Glomerular visceral epithelial cell (primary cell): ENCODE measurements at regions not wholly inside any gene's neighbourhood (a gene's known extent, or its start where the extent isn't known, plus 50 kb on each side); places are given as distances from the start of the nearest gene placed in this dataset.
"Not testable (repeated sequence)": the region's sequence is repeated elsewhere in the genome, so short reads cannot be mapped to it uniquely, and the experiment has no call there.

ENCODE experiments used
- DNase-seq: peaks from one replicate; pipeline ENCODE4 v3.0.0-alpha.2; 2016; ENCODE audit errors: extremely low spot score

- DNase-seq, result no peak
Observed at GRCh38 chr1:229131243-229132105, 139.4 kb upstream of the RAB4A start.

GRCh38 chr1:229132106-229132443 is 138.8 kb upstream of the RAB4A start:
- DNase-seq, result no peak

- DNase-seq, result no peak
Observed at GRCh38 chr1:229132706-229133105, 138.2 kb upstream of the RAB4A start.

DNA sequence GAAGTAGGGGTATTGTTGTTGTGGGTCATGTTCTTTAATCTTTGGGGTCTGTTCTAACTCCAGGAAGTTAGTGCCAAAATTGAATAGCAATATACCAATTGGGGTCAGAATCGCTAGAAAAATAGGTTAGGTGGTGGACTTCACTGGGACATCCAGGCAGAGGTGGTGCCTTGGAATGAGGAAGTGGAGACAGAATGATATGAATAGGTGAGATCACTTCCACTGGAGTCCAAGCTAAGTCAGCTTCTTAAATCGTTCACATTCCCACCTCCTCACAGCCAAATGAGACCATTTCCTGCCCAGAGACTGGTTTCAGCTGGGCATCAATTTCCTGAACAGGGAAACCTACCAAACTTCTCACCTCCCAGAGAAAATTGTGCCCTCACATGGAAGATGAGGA is 137.8 kb upstream of the RAB4A start:
- peak; percentile 16 for DNase-seq

DNA sequence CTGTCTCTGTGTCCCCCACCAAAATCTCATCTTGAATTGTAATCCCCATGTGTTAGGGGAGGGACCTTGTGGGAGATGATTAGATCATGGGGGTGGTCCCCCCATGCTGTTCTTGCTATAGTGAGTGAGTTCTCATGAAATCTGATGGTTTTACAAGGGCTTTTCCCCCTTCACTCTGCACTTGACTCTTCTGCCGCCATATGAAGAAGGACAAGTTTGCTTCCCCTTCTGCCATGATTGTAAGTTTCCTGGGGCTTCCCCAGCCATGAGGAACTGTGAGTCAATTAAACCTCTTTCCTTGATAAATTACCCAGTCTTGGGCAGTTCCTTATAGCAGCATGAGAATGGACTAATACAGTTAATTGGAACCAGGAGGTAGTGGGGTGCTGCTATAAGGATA is 137.1 kb upstream of the RAB4A start:
- no peak for DNase-seq

- DNase-seq, result not testable (repeated sequence)
Observed at GRCh38 chr1:229134381-229135217, 136.3 kb upstream of the RAB4A start.

DNA sequence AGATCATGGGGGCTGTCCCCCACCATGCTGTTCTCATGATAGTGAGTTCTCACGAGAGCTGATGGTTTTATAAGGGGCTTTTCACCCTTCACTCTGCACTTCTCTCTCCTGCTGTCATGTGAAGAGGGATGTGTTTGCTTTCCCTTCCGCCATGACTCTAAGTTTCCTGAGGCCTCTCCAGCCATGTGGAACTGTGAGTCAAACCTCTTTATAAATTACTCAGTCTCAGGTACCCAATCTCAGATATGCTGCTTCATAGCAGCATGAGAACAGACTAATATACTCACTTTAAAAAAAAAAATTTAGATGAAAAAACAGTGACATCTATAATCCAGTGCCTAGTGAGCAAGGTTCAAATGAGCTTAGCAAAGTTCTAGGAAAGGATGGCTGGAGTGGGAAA is 135.1 kb upstream of the RAB4A start:
- no peak for DNase-seq

DNA sequence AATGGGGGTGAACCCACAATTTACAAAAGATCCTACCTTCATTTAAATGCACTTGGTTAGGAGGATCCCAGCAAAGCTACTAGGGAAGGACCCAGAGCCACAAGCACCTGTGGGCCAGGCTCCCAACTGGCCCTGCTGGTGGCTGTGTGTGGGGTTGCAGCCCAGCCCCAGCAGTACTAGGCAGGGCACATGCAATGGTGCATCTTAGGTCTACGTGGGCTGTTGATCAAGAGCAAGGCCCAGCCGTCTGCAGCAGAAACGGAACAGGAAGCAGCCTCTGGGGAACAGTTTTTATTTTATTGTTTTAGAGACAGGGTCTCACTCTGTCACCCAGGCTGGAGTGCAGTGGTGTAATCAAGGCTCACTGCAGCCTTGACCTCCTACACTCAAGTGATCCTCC is 134.1 kb upstream of the RAB4A start:
- no peak for DNase-seq

- no peak for DNase-seq
Observed at GRCh38 chr1:229137271-229137670, 133.6 kb upstream of the RAB4A start.

DNA sequence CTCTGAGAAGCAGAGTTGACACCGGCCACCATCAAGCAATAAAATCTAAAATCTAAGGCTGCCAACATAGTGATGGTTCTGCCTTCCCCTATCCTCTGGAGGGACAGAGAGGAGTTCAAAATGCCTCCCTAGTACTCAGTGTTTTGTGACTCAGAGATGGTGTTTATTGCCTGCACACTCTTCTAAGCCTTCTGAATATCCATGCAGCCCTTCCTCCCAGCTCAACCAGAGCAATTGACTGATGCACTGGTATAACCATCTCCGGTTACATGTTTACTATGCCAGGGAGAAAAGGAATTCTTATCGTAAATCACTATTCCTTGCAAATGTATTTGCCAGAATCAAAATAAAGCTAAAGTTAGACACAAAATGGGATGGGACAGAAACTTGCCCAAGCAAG is 132.9 kb upstream of the RAB4A start:
- no peak for DNase-seq

DNA sequence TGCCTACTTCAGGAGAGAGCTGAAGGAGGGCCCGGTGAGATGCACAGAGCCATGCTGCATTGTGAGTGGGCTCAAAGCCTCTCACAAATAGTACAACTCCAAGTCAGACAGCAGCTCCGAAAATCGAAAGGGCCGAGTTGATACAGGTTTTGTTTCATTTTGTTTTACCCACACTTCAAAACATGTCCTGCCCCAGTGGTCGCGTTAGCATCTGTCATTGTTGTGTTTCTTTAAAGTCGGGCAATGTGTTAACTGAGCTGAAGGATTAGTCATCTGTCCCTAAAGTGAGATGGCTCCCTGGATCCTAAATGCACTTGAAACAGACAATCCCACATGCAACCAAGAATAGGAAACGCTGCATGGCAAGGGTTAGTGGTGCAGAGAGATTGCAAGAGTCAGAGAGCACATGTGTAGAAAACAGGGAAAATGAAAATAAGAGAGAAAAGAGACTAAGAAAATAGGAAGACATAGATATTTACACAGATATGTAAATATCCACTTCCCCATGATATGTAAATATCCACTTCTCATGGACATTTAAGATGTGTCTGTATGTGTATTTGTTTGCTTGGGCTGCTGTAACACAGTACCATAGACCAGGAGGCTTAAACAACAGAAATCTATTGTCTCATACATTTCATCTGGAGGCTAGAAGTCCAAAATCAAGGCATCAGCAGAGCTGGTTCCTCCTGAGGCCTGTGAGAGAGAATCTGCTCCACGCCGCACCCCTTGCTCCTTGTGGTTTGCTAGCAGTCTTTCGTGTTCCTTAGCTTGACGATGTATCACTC is 131.4 kb upstream of the RAB4A start:
- no peak for DNase-seq

DNA sequence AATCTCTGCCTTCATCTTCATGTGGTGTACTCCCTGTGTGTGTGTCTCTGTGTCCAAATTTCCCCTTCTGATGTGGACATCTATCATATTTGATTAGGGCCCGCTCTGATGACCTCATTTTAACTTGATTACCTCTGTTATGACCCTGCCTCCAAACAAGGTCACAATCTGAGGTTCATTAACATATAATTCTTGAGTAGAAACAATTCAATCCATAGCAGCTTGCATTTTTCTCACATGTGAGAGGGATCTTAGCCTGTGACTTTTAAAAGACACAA is 130.9 kb upstream of the RAB4A start:
- DNase-seq, result no peak

DNA sequence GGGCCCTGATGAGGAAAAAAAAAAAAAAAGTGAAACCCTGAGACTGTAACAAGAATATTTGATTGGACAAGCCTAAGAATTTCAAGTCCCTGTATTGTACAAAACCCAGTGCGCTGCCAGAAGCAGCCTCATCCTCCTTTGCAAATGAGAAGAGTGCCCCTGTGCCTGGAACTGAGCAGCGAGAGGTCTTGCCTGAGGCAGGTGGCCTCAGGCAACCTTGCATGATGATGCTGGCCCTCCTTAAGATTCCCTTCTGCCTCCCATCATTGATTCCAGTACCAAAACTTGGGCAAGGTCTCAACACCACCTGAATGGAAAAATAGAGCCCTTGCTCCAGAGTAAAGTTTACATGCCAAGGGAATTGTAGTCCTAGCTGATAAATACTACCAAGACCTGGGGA is 129.6 kb upstream of the RAB4A start:
- DNase-seq, result no peak

GRCh38 chr1:229141689-229142377 is 129.1 kb upstream of the RAB4A start:
- no peak for DNase-seq

DNA sequence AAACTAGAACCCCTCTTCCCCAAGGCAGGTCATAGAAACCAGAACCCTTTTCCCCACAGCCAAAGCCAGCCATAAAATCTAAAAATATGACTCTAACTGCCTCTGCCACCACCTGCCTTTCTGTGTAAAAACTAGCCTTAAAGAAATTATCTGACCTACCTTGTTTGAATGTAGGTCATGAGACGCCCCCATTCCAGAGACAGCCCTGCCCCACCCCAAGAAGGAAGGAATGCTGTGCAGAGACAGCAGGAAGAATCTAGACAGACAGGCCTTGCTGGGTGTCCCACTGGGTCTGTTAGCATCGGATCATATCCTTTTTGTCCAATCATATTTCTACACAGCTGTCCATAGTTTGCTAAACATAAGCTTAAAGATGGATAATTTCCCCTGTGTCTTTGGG is 128.4 kb upstream of the RAB4A start:
- DNase-seq, result no peak

GRCh38 chr1:229146647-229147046 is 124.3 kb upstream of the RAB4A start:
- no peak for DNase-seq

DNA sequence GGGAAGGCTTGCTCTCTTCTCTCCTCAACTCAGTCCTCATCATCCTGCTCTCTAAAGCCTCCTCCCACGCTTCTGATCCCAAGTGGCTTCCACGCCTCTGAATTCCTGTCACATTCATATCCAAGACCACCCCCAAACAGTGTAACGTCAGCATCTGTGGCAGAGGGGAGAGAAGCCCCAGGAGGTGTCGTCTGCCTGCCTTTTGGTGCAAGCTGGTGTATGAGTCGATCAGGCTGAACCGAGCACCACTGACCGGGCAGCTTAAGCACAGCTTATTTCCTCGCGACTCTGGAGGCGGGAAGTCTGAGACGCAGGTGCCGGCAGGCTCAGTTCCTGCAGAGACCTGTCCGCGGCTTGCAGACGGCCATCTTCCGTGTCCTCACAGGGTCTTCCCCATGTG is 123.8 kb upstream of the RAB4A start:
- DNase-seq, result no peak

GRCh38 chr1:229148041-229148671 is 122.8 kb upstream of the RAB4A start:
- DNase-seq, result peak; percentile 42

- no peak for DNase-seq
Observed at GRCh38 chr1:229148743-229149142, 122.2 kb upstream of the RAB4A start.

DNA sequence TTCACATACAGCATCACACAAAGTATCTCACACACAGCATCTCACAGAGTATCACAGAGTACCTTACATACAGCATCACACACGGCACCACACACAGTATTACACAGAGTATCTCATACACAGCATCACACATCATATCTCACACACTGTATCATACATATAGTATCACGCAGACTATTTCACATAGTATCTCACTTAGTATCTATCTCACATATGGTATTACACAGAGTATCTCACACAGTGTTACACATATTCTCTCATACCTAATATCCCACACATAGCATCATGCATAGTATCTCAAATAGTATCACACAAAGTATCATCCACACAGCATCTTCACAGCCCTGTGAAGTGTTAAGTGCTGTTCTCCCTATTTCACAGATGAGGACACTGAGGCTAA is 121.5 kb upstream of the RAB4A start:
- DNase-seq, result no peak

GRCh38 chr1:229150518-229150917 is 120.4 kb upstream of the RAB4A start:
- no peak for DNase-seq

DNA sequence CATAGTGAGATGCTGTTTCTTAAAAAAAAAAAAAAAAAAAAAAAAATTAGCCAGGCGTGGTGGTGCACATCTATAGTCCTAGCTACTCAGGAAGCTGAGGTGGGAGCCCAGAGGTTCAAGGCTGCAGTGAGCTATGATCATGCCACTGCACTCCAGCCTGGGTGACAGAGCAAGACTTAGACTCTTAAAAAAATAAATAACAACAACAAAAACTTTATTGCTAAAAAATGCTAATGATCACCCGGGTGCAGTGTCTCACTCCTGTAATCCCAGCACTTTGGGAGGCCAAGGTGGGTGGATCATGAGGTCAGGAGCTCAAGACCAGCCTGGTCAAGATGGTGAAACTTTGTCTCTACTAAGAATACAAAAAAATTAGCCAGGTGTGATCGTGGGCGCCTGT is 119.5 kb upstream of the RAB4A start:
- not testable (repeated sequence) for DNase-seq
